Fibroblast of upper back skin (primary cell): ENCODE measurements at regions not wholly inside any gene's neighbourhood (a gene's known extent, or its start where the extent isn't known, plus 50 kb on each side); places are given as distances from the start of the nearest gene placed in this dataset.
"Not testable (repeated sequence)": the region's sequence is repeated elsewhere in the genome, so short reads cannot be mapped to it uniquely, and the experiment has no call there.

Experiments
- DNase-seq: peaks from one replicate; pipeline ENCODE4 v3.0.0-alpha.2; 2013

- DNase-seq, result no peak
Measured at GRCh38 chr1:101151286-101151685, 85.5 kb upstream of the S1PR1 start.

DNA sequence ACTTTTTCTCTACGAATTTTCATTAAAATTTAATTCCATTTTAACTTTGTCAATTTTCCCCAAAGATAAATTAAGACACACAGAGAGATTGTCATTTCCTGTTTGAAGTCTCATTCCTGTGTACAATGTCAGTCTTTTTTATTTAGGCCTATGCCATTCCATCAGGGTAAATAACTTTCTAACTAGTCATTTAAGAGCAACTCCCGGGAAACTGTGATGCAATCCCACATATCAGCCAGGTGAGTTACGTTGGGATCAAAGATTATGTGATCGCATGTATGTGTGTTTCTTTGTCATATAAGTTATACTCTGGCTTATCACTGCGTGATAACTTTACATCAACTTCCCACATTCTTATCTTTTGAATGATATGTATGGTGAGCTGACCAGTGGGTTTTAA lies 86.1 kb upstream of the S1PR1 start:
- DNase-seq, result peak; percentile 49

GRCh38 chr1:101150266-101150665 lies 86.6 kb upstream of the S1PR1 start:
- DNase-seq, result no peak

GRCh38 chr1:101148980-101149379 lies 87.8 kb upstream of the S1PR1 start:
- DNase-seq, result peak; percentile 39

DNA sequence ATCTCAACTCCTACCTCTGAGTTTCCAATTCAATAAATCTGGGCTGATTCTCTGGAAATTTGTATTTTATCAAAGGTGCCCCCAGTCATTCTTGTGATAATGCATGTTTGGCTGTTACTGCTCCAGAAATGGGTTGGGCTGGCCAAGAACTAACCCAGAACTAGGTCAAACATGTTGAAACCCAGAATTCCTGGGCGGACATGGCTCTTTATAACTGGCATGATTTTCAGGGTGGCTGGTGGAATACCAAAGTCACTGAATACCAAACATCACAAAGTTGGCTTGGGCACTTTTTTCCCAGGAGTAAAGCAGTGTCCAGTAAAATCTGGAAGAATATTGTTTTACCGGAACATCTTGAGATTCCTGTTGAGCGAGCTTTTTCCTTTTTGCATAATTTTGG lies 89.4 kb upstream of the S1PR1 start:
- DNase-seq, result no peak

GRCh38 chr1:101145449-101145820 lies 91.4 kb upstream of the S1PR1 start:
- DNase-seq, result no peak

DNA sequence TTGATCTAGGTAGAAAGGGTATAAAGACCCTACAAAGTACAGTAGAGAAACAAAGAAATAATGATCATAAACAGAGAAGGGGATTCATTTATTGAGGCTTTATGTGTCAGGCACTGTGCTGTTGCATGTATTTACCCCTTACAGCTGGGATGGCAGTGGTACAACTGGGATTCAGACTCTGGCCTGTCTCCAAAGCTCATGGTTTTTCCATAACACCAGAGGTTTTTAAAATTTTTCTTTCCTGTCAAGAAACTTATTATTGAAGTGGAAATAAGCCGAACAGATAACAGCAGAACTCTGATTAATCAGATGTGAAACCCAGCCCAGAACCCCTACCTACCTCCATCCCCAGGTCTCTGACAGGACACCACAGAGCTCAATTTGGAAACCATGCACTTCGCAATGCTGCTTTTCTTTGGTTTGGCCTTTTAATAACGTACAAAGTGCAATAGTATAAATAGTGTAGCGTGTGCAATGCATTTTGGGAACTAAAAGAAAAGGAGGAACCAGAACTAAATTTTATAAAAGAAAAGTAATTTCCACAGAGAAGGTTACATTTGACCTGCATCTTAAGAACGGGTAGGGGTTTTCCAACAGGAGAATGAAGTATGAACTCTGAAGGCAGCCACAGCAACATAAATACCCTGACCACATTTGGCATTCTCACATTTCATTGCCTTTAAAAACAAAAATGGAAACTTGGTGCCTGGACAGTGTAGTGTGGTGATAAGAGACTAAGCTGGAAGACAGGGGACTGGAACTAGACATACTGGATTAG lies 92.0 kb upstream of the S1PR1 start:
- no peak for DNase-seq

DNA sequence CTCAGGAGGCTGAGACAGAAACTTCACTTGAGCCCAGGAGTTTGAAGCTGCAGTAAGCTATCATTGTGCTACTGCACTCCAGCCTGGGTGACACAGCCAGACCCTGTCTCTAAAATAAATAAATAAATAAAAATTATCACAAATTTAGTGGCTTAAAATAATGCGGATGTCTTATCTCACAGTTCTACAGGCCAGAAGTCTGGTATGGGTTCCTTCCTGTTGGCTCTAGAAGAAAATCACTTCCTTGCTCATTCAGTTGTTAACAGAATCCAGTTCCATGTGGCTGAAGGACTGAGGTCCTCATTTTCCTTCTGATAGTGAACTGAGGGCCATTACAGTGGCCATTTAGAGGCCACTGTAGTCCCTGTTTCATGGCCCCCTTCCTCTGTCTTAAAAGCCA lies 94.6 kb upstream of the S1PR1 start:
- DNase-seq, result no peak

DNA sequence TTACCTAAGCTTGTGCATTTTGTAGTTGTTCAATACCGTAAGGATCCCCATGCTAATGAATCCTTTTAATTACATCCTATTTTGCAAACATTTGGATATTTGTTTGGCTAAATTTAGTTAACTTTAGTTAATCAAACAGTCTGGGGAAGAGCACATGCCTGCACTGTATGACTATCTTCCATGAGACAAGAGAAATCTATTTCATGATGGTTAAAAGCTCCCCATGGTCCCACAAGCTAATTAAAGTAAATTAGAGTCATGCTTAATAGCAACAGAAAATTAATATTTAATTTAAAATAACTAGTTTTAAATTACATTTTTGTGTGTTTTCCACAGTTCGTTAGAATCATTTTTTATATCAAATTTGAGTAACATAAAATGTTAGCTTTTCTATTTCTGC lies 95.4 kb upstream of the S1PR1 start:
- DNase-seq, result no peak

GRCh38 chr1:101139821-101140718 lies 96.7 kb upstream of the S1PR1 start:
- DNase-seq, result no peak

DNA sequence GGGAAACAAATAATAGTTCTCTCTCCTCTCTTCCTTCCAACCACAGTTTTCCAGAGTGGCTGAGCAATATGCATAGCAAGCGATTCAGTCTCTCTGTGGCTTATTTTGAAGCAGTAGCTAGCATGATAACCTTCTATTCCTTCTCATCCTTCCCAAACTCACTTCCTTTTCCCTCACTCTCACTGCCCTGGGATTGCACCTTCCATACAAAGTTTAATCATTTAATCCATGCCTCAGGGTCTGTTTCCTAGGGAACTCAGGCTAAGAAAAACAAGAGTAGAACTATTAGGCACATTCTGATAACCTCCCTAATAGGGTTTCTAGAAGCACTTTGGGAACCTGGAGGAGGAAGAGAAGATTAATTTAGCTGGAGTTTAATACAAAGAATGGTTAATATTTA lies 97.7 kb upstream of the S1PR1 start:
- DNase-seq, result peak; percentile 22

DNA sequence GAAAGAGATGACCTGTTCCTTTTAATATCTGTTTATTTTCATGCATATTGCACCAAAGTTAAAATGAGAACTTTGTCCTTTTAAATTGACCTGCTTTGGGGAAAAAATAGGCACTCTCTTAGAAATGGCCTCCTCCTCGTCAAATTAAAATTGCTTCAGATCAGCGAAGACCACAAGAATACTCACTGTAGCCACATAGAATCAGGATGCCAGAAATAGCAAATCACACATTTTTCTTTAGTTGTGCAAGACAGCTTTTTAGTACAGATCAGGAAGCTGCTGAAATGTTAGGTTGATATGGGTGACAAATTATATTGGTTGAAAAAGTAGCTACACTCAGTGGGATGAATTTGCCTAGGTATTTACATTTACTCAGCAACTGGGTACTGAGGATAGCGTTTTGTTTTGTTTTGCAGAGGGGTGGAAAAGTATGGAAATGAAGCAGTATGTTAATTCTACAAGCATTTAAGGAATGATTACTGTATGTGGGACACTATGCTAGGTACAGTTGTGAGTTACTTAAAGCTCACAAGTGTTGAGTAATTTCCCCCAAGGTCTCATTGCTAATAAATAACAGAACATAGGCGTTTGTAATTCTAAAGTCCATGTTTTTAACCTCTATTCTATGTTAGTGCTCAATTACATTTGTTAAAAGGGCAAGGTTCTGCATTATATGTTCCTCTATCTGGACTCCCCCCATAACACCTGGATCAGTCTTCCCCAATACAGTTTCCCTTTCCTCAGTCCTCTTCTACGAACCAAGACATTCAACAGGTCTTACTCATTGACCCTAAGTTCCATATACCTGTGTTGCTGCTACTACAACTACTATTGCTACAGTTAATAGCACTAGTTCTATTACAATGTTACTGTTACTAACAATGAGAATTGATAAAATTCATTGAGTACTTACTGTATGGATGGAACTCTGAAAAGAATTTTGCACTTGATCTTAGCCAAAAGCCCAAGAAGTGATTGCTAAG lies 99.4 kb upstream of the S1PR1 start:
- peak; percentile 92 for DNase-seq

- peak; percentile 20 for DNase-seq
Measured at GRCh38 chr1:101136739-101137138, 100.1 kb upstream of the S1PR1 start.

DNA sequence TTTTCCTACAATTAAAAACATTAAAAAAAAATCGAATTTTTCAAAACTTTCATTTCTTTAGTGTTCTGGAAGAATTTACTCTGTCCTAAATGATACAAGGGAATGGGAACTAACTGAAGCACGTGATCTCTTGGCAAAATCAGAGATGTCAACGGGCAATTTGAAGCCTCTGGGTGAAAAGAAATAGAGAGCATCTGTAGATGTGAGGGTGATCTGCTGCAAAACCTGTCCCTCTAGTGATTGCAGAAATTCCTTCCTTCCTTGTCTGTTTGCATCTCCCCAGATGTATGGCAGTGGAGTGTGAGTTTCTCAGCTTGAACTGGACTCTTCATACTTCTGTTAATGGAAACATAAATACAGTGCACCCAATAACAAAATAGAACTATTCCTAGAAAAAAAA lies 100.5 kb upstream of the S1PR1 start:
- DNase-seq, result no peak

GRCh38 chr1:101135526-101135925 lies 101.3 kb upstream of the S1PR1 start:
- no peak for DNase-seq

GRCh38 chr1:101131239-101131843 lies 105.5 kb upstream of the S1PR1 start:
- no peak for DNase-seq

- peak; percentile 62 for DNase-seq
Measured at GRCh38 chr1:101130673-101131072, 105.1 kb upstream of the DPH5 start.

- no peak for DNase-seq
Measured at GRCh38 chr1:101128846-101129245, 103.3 kb upstream of the DPH5 start.

- no peak for DNase-seq
Measured at GRCh38 chr1:101128211-101128727, 102.7 kb upstream of the DPH5 start.

- DNase-seq, result no peak
Measured at GRCh38 chr1:101124405-101124804, 98.8 kb upstream of the DPH5 start.

GRCh38 chr1:101123904-101124303 lies 98.3 kb upstream of the DPH5 start:
- not testable (repeated sequence) for DNase-seq

DNA sequence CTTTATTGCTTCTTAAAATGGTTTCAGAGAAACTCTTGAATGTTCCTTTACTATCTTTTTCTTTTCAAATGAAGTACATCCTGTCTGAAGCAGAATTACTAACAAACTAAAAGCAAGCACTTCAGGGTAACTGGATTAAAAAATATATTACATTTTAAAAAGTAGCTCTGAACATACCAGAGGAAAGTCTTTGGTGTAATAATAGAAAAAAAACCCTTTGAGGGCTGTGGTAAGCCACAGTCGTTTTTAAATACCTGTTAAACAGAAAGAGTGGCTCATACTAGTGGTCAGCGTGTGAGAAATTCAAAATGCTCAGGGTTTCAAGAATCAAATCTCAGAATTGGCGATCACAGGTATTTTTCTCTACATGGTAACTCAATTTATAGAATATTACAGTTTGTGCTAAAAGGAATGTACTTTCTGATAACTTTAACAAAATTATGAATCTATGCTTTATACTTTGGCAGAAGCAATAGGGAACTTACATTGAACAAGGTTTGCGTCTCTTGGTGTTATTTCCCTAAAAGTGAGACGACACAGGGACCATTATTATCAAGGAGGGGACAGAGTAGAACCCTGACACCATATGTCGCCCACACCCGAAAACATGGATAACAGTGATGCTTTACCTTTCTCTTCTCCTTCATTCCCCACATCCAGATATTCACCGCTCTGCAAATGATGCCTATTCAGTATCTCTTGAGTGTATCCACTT lies 97.0 kb upstream of the DPH5 start:
- DNase-seq, result peak; percentile 19
